ENCODE measurements at regions not wholly inside any gene's neighbourhood (a gene's known extent, or its start where the extent isn't known, plus 50 kb on each side); places are given as distances from the start of the nearest gene placed in this dataset.

DNA sequence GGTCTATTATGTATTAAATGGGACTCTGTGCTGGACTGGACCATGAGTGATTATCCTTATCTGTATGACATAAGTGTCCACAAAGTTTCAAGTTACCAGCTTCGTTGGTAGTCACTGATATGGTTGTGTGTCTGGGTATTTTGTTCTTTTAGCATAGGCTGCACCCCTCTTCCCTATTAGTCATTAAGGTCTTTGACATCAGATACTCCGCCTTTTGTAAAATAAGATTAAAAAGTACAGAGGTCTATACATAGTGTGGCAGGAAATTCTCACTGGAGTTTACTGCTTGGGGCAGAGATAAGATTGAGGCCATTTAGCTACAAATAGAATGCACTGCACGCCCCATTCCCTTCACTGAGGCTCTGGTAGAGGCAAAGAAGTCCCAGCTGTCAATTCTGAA is 99.4 kb downstream of the TMEM215 start:
- TF ChIP-seq, protein P1, sequence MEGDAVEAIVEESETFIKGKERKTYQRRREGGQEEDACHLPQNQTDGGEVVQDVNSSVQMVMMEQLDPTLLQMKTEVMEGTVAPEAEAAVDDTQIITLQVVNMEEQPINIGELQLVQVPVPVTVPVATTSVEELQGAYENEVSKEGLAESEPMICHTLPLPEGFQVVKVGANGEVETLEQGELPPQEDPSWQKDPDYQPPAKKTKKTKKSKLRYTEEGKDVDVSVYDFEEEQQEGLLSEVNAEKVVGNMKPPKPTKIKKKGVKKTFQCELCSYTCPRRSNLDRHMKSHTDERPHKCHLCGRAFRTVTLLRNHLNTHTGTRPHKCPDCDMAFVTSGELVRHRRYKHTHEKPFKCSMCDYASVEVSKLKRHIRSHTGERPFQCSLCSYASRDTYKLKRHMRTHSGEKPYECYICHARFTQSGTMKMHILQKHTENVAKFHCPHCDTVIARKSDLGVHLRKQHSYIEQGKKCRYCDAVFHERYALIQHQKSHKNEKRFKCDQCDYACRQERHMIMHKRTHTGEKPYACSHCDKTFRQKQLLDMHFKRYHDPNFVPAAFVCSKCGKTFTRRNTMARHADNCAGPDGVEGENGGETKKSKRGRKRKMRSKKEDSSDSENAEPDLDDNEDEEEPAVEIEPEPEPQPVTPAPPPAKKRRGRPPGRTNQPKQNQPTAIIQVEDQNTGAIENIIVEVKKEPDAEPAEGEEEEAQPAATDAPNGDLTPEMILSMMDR (IDR thresholded peaks at IDR 0.05), result no peak
- no peak for TF ChIP-seq TCF7L2 (IDR thresholded peaks at IDR 0.05; ENCODE audit: low read depth, low read length)
- no peak for TF ChIP-seq POLR2AphosphoS5 (IDR thresholded peaks at IDR 0.05; ENCODE audit: low read depth, low read length)
- TF ChIP-seq, protein P2, sequence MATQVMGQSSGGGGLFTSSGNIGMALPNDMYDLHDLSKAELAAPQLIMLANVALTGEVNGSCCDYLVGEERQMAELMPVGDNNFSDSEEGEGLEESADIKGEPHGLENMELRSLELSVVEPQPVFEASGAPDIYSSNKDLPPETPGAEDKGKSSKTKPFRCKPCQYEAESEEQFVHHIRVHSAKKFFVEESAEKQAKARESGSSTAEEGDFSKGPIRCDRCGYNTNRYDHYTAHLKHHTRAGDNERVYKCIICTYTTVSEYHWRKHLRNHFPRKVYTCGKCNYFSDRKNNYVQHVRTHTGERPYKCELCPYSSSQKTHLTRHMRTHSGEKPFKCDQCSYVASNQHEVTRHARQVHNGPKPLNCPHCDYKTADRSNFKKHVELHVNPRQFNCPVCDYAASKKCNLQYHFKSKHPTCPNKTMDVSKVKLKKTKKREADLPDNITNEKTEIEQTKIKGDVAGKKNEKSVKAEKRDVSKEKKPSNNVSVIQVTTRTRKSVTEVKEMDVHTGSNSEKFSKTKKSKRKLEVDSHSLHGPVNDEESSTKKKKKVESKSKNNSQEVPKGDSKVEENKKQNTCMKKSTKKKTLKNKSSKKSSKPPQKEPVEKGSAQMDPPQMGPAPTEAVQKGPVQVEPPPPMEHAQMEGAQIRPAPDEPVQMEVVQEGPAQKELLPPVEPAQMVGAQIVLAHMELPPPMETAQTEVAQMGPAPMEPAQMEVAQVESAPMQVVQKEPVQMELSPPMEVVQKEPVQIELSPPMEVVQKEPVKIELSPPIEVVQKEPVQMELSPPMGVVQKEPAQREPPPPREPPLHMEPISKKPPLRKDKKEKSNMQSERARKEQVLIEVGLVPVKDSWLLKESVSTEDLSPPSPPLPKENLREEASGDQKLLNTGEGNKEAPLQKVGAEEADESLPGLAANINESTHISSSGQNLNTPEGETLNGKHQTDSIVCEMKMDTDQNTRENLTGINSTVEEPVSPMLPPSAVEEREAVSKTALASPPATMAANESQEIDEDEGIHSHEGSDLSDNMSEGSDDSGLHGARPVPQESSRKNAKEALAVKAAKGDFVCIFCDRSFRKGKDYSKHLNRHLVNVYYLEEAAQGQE (IDR thresholded peaks at IDR 0.05; ENCODE audit: insufficient read depth in 1 of 2, low read depth in 2 of 2, low read length in 1 of 2), result no peak

Measured in Panc1 (cell line).